Naive thymus-derived CD8-positive, alpha-beta T cell (primary cell): ENCODE measurements at regions not wholly inside any gene's neighbourhood (a gene's known extent, or its start where the extent isn't known, plus 50 kb on each side); places are given as distances from the start of the nearest gene placed in this dataset.

Source experiments
- ATAC-seq, 2 donors: fragments of 150-1000 bp; cut with Tn5 transposase in 1 of 2; sonication (Bioruptor Pico), chemical (Tn5 transposase) in 1 of 2; 1 replicate in 1 of 2; 2 replicates in 1 of 2; pipeline ENCODE4 v1.10.0; 2021; ENCODE audit warnings: mild to moderate bottlenecking in 2 of 2, moderate library complexity in 2 of 2
- POLR2A ChIA-PET: fragments of 350-600 bp; sonication (Branson Sonifier 250); formaldehyde crosslinking; loops from one replicate; lab custom pipeline; 2021; ENCODE audit warnings: antibody characterized with exemption; lab: Charles Lee
- DNase-seq, 10 donors: peaks; one replicate each; pipeline versions ENCODE4 v3.0.0 to v3.0.0-alpha.2; 2020 to 2022
- H3K27ac Mint-ChIP-seq, 10 donors: one replicate each; pipeline ENCODE4 v1.8.0; 2020 to 2022; ENCODE audit warnings: mild to moderate bottlenecking in 10 of 10, mixed read lengths in 10 of 10, moderate library complexity in 4 of 10, inconsistent platforms in 1 of 10
- H3K27me3 Mint-ChIP-seq, 5 donors: one replicate each; pipeline ENCODE4 v1.8.0; 2021 to 2022; ENCODE audit warnings: mixed read lengths in 5 of 5
- H3K36me3 Mint-ChIP-seq, 3 donors: one replicate each; pipeline ENCODE4 v1.8.0; 2020 to 2022; ENCODE audit warnings: mixed read lengths in 3 of 3, mild to moderate bottlenecking in 2 of 3, inconsistent platforms in 1 of 3
- H3K4me1 Mint-ChIP-seq, 4 donors: one replicate each; pipeline ENCODE4 v1.8.0; 2021 to 2022; ENCODE audit warnings: mixed read lengths in 4 of 4
- H3K4me3 Mint-ChIP-seq, 10 donors: one replicate each; pipeline ENCODE4 v1.8.0; 2020 to 2022; ENCODE audit warnings: mild to moderate bottlenecking in 10 of 10, mixed read lengths in 10 of 10, moderate library complexity in 6 of 10, inconsistent platforms in 1 of 10
- H3K9me3 Mint-ChIP-seq, 9 donors: one replicate each; pipeline ENCODE4 v1.8.0; 2020 to 2022; ENCODE audit warnings: mixed read lengths in 9 of 9, mild to moderate bottlenecking in 3 of 9, inconsistent platforms in 1 of 9, moderate library complexity in 1 of 9

DNA sequence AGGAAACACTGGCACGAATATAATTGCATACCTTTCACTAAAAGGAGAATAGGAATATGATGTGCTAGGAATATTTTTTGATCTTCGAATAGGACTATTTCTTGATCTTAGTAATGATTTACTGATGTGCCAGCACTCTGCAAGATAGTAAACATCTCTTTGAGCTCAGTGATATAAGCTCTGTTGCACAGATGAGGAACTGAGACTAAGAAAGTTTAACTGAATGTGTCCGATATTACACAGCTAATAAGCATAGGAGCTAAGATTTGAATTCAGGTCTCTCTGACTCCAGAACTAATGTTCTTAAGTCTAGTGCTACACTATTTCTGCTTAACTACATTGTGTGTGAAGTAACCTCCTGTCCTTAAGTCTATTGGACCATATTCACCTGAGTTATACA, 98.4 kb upstream of the PTPRZ1 start:
- Mint-ChIP-seq H3K27me3 (no peaks in the 10 kb centered on the region), H3K4me3 (no peak overlapping the region), H3K27ac (no peak overlapping the region), H3K36me3 (no peaks in the 10 kb centered on the region), H3K9me3 (peaks cover 0 to 11% (median 2%) of the 10 kb centered on the region in 9 donors), H3K4me1 (no peaks in the 10 kb centered on the region)
- ATAC-seq (no peak), DNase-seq (no peak)
- POLR2A ChIA-PET: no interaction called here

DNA sequence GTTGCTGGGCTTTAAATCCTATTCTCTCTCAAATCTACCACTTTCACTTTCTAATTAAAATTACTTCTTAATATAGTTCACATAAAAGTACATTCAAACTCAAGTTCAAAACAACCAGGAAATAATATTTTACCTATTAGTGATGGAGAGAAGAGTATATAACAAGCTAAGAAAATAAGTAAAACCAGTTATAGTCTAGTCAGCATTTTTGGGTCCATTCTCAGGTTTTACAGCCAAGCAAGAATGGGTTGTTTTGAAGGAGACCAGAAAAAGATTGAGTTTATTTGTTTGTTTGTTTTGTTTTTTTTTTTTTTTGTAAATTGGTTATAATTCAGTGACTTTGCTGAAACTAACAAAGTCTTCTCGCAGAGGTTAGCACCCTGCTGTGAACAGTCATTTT, 106.3 kb upstream of the PTPRZ1 start:
- ATAC-seq (no peak), DNase-seq (no peak)
- Mint-ChIP-seq H3K27me3 (peaks cover 0 to 4% (median 0%) of the 10 kb centered on the region in 5 donors), H3K9me3 (peaks cover 0 to 9% (median 0%) of the 10 kb centered on the region in 9 donors), H3K4me3 (no peak overlapping the region), H3K27ac (no peak overlapping the region), H3K36me3 (no peaks in the 10 kb centered on the region), H3K4me1 (no peaks in the 10 kb centered on the region)
- POLR2A ChIA-PET: no interaction called here

DNA sequence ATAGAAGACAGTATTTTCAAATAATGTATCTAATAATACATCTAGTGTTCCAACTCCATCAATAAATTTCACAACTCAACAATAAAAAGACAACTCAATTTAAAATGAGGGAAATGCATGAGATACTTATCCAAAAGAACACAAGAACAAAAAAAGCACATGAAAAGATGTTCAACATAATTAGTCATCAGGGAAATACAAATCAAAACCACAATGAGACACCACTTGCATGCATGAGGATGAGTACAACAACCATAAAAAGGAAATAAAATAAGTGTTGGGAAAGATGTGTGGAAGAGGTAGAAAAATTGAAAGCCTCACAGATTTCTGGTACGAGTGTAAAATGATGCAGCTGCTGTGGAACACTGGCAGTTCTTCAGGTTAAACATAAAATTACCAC, 111.6 kb upstream of the PTPRZ1 start:
- Mint-ChIP-seq H3K9me3 (peaks cover 0 to 11% (median 3%) of the 10 kb centered on the region in 9 donors), H3K27ac (no peak overlapping the region), H3K4me1 (no peaks in the 10 kb centered on the region), H3K4me3 (no peak overlapping the region), H3K27me3 (peaks cover 0 to 10% (median 2%) of the 10 kb centered on the region in 5 donors), H3K36me3 (no peaks in the 10 kb centered on the region)
- POLR2A ChIA-PET: no interaction called here
- ATAC-seq (no peak), DNase-seq (no peak)

DNA sequence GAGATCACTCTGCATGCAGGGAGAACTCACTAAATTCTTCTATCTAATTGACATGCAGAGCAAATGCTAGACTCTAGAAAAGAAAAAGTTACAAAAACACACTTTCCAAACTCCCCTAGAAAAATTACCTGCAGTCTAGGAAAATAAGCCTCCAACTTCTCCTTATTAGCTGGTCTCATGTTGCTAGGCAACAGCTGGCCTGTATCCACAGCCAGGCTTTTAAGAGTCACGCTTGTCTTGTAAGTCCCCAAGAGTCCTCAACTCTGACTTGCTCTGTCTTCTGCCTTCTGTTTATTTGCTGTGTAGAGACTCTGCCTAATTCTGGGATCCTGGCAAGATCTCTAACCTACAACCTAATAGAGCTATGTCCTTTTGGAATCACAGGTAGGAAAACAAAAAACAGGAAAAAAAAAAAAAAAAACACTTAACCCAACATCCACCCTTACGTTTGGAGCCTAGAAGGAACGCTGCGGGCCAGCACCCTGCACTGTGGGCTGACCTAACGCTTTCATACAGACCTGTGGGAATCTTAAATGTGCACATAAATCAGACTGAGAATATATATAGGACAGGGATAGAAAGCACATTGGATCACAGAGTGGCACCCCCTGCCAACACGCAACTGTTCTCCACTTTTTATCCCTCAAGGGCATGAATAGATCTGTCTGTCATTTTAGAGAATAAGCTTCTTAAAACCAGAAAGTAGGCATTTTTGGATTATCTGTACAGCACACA, 117.0 kb upstream of the PTPRZ1 start:
- H3K9me3 Mint-ChIP-seq: peaks cover 0 to 17% (median 1%) of the 10 kb centered on the region in 9 donors

DNA sequence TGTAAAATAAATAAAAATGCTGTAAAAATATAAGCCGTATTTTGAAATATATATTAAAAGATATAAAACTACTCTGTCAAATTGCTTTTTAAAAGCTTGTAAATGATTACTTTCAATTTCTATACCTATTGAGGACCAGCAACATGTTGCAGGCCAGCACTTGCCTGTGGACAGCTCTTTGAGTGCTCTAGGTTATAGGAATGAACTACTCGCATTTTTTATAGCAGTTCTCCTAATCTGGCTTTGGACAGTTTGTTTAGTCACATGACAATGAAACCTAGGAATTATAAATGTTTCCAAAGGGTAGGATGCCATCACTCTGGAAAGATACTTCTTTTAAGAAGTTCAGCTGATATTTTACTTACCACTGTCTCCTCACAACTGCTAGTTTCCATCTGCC, 117.7 kb upstream of the PTPRZ1 start:
- H3K27me3 Mint-ChIP-seq: peaks cover 2 to 15% (median 5%) of the 10 kb centered on the region in 5 donors
- no peaks in the 10 kb centered on the region for H3K36me3 Mint-ChIP-seq
- DNase-seq (no peak), ATAC-seq (no peak)
- POLR2A ChIA-PET: no interaction called here
- no peaks in the 10 kb centered on the region for H3K4me1 Mint-ChIP-seq
- H3K27ac Mint-ChIP-seq: no peak overlapping the region
- H3K9me3 Mint-ChIP-seq: peaks cover 0 to 22% (median 0%) of the 10 kb centered on the region in 9 donors
- H3K4me3 Mint-ChIP-seq: no peak overlapping the region

More for the DNA sequence above, 117.0 kb upstream of the PTPRZ1 start:
- Mint-ChIP-seq H3K27ac (no peak overlapping the region), H3K4me3 (no peak overlapping the region), H3K27me3 (peaks cover 2 to 14% (median 5%) of the 10 kb centered on the region in 5 donors), H3K36me3 (no peaks in the 10 kb centered on the region), H3K4me1 (no peaks in the 10 kb centered on the region)
- POLR2A ChIA-PET: no interaction called here
- DNase-seq: no peak
- no peak for ATAC-seq

DNA sequence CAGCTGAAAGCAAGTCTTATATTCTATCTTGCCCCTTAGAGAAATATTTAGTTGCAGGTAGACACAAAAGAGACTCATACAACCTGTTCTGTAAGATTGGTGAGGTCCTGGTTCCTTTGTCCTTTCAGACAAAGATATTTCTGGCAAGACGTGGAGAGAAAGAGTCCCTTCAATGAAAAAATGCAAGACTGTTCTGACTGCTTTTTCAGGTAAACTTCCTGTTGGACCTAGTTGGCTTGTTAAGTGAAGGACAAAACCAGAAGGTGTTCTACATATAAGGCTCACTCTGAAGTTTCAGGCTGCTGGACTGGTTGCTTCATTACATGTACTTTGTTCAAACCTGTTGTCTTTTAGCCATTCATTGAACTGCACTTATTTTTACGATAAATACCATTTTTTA, 119.0 kb upstream of the PTPRZ1 start:
- H3K9me3 Mint-ChIP-seq: peaks cover 0 to 22% (median 0%) of the 10 kb centered on the region in 9 donors
- no peak overlapping the region for H3K27ac Mint-ChIP-seq
- POLR2A ChIA-PET: no interaction called here
- H3K36me3 Mint-ChIP-seq: no peaks in the 10 kb centered on the region
- DNase-seq: no peak
- H3K4me1 Mint-ChIP-seq: no peaks in the 10 kb centered on the region
- no peak overlapping the region for H3K4me3 Mint-ChIP-seq
- peaks cover 2 to 15% (median 5%) of the 10 kb centered on the region in 5 donors for H3K27me3 Mint-ChIP-seq
- ATAC-seq: no peak

DNA sequence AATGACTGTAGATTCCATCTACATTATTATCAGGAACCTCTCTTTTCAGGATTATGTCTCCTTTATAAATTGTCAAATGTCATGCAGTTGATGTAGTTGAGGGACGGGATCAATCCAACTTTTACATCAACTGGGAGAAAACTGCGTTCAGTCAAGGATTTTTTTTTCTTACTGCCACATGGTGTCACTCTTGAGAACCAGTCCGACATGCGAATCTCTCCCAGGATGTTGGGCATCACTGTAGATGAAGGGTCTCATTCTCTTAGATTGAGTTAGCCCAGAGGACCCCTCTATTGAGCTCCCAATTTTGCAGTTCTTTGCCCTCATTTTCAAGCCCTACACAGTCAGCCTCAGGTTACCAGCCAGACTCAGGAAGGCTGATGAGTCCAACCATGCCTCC, 120.3 kb upstream of the PTPRZ1 start:
- DNase-seq (no peak), ATAC-seq (no peak)
- POLR2A ChIA-PET: no interaction called here
- no peak overlapping the region for H3K27ac Mint-ChIP-seq
- H3K4me3 Mint-ChIP-seq: no peak overlapping the region
- peaks cover 0 to 14% (median 3%) of the 10 kb centered on the region in 5 donors for H3K27me3 Mint-ChIP-seq
- no peaks in the 10 kb centered on the region for H3K36me3 Mint-ChIP-seq
- no peaks in the 10 kb centered on the region for H3K4me1 Mint-ChIP-seq
- peaks cover 0 to 11% (median 0%) of the 10 kb centered on the region in 9 donors for H3K9me3 Mint-ChIP-seq

DNA sequence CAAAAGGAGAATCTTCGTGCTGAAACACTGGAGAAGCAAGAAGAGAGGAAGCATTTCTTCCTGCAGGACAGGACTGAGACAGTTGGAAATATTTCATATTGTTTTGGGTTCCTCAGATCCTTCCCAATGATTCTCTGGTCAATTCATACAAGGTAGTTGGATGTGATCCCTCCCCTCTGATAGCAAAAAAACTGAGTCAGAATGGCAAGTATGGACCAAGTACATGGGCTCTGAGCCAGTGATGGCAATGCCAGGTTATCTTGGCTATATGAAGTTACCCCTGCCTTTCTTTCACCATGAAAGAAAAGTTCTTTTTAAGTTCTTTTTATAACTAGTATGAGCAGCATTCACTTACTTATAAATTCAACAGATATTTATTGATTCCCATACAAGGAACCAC, 124.4 kb upstream of the PTPRZ1 start:
- peaks cover 0 to 14% (median 3%) of the 10 kb centered on the region in 5 donors for H3K27me3 Mint-ChIP-seq
- POLR2A ChIA-PET: no interaction called here
- peaks cover 0 to 11% (median 0%) of the 10 kb centered on the region in 9 donors for H3K9me3 Mint-ChIP-seq
- DNase-seq (no peak), ATAC-seq (no peak)
- no peaks in the 10 kb centered on the region for H3K4me1 Mint-ChIP-seq
- no peaks in the 10 kb centered on the region for H3K36me3 Mint-ChIP-seq
- H3K27ac Mint-ChIP-seq: no peak overlapping the region
- H3K4me3 Mint-ChIP-seq: no peak overlapping the region

DNA sequence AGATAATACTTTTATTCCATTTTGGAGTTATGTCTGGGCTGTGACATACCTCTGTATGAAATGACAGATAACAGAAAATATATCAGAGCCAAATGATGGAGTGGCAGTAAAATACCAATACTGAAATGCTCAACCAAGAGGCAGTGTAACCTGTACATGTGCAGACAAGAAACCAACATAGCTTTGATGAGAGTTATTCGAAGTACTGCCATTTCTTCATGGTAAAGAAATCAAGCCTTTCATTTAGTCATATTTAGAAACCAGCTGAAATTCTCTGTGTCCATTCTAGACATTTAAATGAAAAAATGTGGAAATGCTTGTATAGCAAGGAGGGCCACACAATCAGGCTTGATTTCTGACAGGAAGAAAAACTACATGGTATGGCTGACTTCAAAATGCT, 127.1 kb upstream of the PTPRZ1 start:
- no peak for ATAC-seq
- H3K4me1 Mint-ChIP-seq: no peaks in the 10 kb centered on the region
- H3K36me3 Mint-ChIP-seq: no peaks in the 10 kb centered on the region
- POLR2A ChIA-PET: no interaction called here
- no peak overlapping the region for H3K27ac Mint-ChIP-seq
- no peak for DNase-seq
- peaks cover 0 to under 1% (median 0%) of the 10 kb centered on the region in 5 donors for H3K27me3 Mint-ChIP-seq
- no peak overlapping the region for H3K4me3 Mint-ChIP-seq
- peaks cover 0 to 5% (median 2%) of the 10 kb centered on the region in 9 donors for H3K9me3 Mint-ChIP-seq

DNA sequence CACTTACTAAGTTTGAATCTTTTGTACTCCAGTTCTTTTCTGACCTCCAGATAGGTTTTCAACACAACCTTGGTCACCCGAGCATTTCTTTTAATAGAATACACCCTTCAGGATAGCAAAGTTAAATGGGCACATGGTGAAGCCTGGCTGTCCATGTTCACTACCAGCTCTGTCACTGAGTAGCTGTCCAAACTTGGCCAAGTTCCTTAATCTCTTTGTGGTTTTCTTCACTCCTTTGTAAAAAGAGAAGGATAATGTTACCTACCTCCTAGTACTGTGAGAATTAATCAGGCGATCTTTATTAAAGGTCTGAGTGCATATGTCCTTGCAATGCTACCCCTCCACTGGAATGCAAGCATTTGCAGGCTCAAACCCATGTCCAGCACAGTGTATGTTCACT, 128.1 kb upstream of the PTPRZ1 start:
- H3K4me3 Mint-ChIP-seq: no peak overlapping the region
- ATAC-seq: no peak
- peaks cover 0 to 5% (median 0%) of the 10 kb centered on the region in 9 donors for H3K9me3 Mint-ChIP-seq
- H3K4me1 Mint-ChIP-seq: no peaks in the 10 kb centered on the region
- no peaks in the 10 kb centered on the region for H3K36me3 Mint-ChIP-seq
- POLR2A ChIA-PET: no interaction called here
- H3K27me3 Mint-ChIP-seq: no peaks in the 10 kb centered on the region
- no peak for DNase-seq
- H3K27ac Mint-ChIP-seq: no peak overlapping the region

DNA sequence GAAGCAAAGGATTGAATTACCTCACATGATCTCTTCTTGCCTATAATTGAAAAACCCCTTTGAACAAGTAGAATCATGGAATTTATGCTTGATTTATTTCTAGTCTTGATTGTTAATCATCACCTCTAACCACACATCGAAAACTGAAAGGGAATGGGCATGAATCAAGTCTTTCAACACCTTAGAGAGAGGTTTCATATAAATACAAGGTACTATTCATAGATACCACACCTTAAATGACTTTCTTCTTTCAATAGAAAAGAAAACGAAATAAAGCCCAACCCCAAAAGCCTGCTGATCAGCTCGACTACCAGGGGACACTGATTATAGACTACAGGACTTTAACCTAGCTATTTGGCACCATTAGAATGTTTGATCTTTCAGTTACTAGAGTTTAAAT, 128.6 kb upstream of the PTPRZ1 start:
- Mint-ChIP-seq H3K9me3 (peaks cover 0 to 5% (median 0%) of the 10 kb centered on the region in 9 donors), H3K27ac (no peak overlapping the region), H3K4me1 (no peaks in the 10 kb centered on the region), H3K36me3 (no peaks in the 10 kb centered on the region), H3K27me3 (no peaks in the 10 kb centered on the region), H3K4me3 (no peak overlapping the region)
- ATAC-seq (no peak), DNase-seq (no peak)
- POLR2A ChIA-PET: no interaction called here

DNA sequence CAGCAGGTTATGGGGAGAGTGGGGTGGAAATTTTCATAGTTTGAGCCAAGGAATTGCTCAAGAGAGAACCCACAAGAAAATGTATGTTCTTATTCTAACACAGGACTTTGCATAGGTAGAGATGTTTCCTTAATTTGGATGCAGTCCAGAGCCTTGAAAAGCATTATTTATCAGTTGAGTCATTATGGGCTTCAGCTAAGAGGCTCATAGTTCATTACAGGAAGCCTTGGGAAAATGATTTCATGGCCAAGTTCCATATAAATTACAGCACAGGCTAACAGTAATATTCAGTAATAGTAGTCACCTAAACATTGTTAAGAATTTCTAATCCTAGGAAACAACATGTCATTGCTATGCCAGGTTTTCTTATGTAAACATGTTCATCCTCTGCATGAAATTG, 131.1 kb upstream of the PTPRZ1 start:
- DNase-seq (no peak), ATAC-seq (no peak)
- Mint-ChIP-seq H3K4me1 (no peaks in the 10 kb centered on the region), H3K9me3 (peaks cover 0 to 4% (median 0%) of the 10 kb centered on the region in 9 donors), H3K27ac (no peak overlapping the region), H3K36me3 (no peaks in the 10 kb centered on the region), H3K4me3 (no peak overlapping the region), H3K27me3 (peaks cover 0 to 4% (median 0%) of the 10 kb centered on the region in 5 donors)
- POLR2A ChIA-PET: no interaction called here

DNA sequence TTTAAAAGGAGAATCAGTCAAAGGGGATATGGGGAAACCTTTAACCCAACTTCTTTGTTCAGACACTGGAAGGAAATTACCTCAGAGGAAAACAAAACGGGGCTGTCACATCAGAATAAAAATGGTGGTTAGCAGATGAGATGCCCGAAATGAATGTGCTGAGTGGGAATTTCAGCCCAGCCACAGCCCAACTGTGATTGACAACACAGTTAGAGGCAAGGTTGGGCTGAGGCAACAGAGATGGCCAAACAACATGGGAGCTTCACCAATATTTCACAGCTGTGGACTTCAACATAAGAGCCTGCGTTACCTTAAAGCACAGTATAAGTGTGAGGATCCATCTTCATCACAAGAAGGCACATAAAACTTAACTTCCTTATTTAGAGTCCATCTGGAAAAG, 133.5 kb upstream of the PTPRZ1 start:
- peaks cover 0 to 5% (median 0%) of the 10 kb centered on the region in 5 donors for H3K27me3 Mint-ChIP-seq
- no peaks in the 10 kb centered on the region for H3K4me1 Mint-ChIP-seq

DNA sequence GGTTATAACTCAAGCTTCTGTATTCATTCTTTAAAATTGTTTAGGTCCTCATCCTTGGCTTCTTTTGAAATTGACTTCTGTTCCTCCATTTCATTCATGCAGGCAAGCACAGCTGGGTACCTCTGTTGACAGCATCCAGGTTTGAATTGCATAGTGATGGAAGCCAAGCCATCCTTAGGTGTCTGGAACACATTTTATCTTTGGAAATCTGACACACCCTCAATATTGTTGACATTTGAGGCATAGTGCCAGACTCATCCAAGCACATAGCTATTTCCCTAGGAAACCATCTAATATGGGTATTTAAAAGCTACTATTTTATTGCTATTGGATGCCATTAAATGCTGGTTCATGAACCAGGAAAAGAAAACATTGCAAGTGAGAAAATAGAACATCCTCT, 142.1 kb upstream of the PTPRZ1 start:
- ATAC-seq (no peak), DNase-seq (no peak)
- POLR2A ChIA-PET: no interaction called here
- H3K4me3 Mint-ChIP-seq: no peak overlapping the region
- peaks cover 0 to 2% (median 0%) of the 10 kb centered on the region in 5 donors for H3K27me3 Mint-ChIP-seq
- H3K4me1 Mint-ChIP-seq: no peaks in the 10 kb centered on the region
- H3K9me3 Mint-ChIP-seq: peaks cover under 1 to 28% (median 17%) of the 10 kb centered on the region in 9 donors
- H3K27ac Mint-ChIP-seq: no peak overlapping the region
- H3K36me3 Mint-ChIP-seq: peaks cover 0 to 12% (median 0%) of the 10 kb centered on the region in 3 donors

More for the DNA sequence above, 133.5 kb upstream of the PTPRZ1 start:
- ATAC-seq (no peak), DNase-seq (no peak)
- Mint-ChIP-seq H3K4me3 (no peak overlapping the region), H3K9me3 (peaks cover 0 to 4% (median 0%) of the 10 kb centered on the region in 9 donors), H3K27ac (no peak overlapping the region), H3K36me3 (no peaks in the 10 kb centered on the region)
- POLR2A ChIA-PET: no interaction called here
